Stimulated activated CD4-positive, alpha-beta T cell treated with anti-CD3 and anti-CD28 coated beads, TNF-alpha, amount 100 ng/mL, for 48 hours (primary cell): ENCODE measurements at regions not wholly inside any gene's neighbourhood (a gene's known extent, or its start where the extent isn't known, plus 50 kb on each side); places are given as distances from the start of the nearest gene placed in this dataset.
"Not testable (repeated sequence)": the region's sequence is repeated elsewhere in the genome, so short reads cannot be mapped to it uniquely, and the experiment has no call there.

Source experiments
- DNase-seq, 3 donors: peaks; one replicate each; pipeline ENCODE4 v3.0.0-alpha.2; 2020; ENCODE audit warnings: low read depth in 3 of 3

DNA sequence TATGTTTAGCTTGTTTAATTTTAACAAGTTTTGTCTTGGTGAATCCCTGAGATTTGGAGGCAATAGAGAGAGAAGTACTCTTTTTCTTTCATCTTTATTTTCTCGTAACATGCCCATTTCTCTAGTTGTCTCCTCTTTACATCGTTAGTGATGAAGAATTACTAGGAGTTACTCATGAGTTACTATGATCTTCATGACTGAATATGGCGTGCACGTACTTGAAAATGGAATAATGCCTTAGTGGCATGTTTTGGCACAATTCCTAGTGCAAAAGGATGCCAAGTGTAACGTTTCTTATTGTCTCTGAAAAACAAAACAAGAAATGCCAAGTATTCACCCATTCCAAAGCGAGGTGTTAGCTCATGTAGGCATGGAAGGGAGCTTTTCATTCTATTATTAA is 340.7 kb upstream of the FLRT2 start:
- not testable (repeated sequence) for DNase-seq

DNA sequence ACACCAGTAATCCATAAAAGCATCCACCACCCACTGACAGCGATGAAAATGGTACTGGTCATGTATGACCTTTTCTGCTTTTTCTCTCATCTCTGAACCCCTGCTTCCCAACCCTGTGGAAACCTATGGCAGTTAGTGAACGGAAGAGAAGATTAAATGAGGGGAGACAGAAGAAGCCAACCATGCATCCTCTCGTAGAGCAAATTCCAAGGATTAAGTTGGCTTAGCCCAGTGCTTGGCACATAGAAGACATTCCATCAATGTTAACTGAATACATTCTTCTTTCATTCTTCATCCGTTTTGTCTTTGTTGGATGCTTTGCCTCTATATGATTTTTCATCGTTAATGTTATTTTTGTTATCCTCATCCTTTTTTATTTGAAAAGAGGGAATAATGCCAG is 339.7 kb upstream of the FLRT2 start:
- no peak for DNase-seq

DNA sequence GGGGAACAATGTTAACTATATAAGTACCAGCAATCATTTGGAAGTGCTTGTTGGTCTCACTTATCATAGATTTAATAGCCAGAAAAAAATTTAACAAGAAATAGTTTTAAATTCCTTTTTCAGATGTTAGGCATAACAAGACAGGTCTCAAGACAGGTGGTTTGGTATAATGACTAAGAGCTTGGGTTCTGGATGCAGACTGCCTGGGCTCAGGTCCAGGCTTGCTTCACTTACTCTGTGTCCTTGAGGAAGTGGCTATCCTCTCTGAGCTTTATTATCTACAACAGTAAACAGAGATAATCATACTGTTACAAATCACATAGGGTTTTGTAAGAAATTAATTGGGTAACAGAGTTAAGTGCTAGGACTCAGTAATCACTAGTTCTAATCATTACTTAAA is 338.0 kb upstream of the FLRT2 start:
- no peak for DNase-seq

DNA sequence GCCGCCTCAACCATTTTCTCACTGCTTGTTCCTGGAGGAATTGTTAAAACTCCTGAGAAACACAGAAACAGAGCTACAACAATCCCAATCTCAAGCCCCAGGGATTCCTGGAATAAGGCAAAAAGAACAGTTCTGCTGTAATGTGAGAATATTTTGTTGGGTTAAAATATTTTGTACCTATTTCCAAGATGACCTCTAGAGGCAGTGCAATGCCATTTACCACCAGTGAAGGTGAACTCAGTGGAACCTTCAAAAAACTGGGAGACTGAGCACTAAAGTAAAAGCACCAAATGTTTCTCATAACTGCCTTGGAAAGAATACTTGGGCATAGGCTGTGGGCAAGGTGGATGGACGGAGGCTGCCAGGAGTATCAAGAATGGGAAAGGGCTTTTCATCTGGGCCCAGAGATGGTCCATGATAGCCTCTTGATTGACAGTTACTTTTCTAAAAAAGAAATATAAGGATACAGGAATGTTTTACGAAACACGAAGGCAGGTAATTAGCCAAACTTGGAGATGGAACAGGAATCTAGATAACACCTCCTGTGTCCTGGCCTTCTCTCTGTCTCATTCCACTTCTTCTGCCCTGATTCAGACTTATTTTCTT is 334.0 kb upstream of the FLRT2 start:
- no peak for DNase-seq

DNA sequence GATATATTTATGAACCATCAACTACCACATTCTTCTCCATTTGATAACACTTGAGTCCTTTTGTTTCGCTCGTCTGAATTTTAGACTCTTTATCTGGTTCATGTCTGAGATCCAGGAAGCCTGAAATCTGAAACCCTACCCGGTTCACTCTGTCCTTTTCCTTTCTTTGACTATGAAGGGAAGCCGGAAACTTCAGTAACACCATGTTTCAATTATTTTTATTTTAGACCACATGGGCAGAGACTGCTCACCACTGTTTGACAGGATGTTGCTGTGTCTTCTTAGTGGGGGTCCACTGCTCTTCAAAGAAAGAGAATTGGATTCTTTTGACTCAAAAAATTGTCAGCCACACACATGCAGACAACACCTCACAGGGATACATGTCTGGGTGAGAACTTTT is 331.9 kb upstream of the FLRT2 start:
- DNase-seq: no peak

DNA sequence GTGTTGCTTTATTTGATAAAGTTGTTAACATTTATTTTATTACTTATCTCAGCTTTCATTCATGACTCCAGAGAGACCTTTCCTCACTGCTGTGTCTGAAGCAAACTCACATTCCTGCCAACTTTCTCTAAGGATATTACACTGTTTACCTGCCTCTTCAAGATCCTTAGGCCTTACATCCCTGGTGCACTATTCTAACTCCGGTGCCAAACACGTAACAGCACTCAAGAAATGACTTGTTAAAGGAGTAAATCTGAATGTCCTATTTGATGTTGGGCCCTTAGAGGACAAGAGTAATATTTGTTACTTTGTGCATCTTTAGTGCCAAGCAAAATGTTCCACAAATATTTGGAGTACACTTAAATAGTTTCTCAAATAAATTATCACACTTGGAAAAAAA is 324.1 kb upstream of the FLRT2 start:
- DNase-seq: no peak

DNA sequence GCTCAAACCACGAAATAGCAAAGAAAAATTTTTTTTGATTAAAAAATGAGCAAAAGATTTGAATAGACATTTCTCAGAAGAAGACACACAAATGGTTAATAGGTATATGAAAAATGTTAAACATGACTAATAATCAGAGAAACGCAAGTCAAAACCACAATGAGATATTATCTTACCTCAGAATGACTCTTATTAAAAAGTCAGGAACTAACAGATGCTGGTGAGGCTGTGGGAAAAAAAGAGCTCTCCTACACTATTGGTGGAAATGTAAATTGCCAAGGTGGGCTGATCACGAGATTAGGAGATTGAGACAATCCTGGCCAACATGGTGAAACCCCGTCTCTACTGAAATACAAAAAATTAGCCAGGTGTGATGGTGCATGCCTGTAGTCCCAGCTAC is 315.5 kb upstream of the FLRT2 start:
- DNase-seq: no peak

DNA sequence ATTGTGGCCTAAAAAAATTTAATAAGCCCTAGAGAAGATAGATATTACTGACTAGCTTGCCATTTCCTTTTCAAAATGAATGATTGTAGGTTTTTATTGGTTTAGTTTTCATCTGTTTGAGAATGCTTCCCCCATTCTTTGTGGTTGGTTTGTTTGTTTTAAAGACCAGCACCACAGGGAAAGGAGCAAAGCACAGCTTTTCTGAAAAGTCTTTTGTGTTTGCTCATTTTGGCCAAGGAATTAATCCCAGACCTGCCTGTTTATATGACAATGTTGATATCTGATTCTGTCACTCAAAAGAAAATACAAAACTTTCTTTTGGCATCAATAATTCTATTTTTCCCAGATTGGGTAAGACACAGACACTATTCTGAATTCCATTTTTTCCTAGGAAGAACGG is 312.5 kb upstream of the FLRT2 start:
- no peak for DNase-seq

DNA sequence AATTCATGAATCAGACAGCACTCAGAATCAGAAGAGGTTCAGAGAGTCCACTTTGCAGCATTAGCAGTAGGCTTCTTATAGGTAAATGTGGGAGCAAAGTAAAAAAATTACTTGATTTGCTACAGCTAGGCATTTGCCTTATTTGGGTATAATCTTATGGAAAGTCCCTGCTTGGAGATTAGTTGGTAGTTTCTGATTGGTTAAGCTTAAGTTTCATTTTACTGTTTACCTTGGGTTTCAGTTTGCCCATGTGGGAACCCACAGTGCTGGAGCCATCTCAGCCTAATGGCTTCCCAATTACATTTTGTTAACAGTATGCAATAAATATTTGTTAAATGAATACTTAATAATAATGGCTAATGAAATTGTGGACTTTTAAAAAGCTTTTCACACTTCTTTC is 311.0 kb upstream of the FLRT2 start:
- DNase-seq: no peak

DNA sequence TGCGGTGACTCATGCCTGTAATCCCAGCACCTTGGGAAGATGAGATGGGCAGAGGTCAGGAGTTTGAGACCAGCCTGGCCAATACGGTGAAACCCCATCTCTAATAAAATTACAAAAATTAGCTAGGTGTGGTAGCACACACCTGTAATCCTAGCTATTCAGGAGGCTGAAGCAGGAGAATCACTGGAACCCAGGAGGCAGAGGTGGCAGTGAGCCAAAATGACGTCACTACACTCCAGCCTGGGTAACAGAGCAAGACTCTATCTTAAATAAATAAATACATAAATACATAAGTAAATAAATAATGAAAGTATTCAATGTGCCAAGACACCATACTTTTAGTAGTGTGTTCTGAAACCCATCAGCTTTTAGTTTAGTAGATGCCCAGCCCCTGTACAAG is 308.1 kb upstream of the FLRT2 start:
- DNase-seq: no peak

DNA sequence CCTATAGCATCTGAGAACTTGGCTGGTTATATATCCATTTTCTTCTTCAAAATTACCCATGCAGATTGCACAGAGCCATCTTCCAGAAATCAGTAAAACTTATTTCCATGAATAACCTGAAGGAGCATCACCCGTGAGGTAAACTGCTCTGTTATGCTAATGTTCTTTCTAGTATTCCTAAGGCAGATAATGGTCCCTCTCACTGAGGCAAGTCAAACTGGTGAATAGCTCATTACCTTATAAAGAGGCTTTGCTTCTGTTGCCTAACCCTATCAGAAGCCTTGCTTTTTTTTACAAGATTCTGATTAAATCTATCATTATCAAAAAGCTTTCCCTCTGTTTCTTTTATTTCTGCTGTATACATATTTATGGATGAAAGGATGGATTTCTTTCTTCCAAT is 307.6 kb upstream of the FLRT2 start:
- no peak for DNase-seq

DNA sequence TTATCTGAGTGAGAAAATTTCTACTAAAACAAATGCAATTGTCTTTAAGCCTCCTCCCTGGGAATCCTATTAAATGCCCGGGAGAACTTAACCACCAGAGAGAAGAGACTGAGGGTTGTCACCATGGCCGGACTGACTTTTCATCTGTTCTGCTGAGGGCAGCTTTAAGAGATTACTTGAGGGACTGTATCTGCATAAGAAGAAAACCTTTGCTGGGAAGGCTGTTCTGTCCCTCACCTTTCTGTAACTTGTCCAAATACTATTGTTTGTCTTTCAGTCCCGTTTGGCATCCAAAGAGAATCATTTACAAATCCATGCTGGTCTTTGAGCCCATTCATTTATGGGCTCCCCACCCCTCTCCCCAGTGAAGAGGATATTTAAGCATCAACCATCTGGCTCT is 306.3 kb upstream of the FLRT2 start:
- DNase-seq: no peak

DNA sequence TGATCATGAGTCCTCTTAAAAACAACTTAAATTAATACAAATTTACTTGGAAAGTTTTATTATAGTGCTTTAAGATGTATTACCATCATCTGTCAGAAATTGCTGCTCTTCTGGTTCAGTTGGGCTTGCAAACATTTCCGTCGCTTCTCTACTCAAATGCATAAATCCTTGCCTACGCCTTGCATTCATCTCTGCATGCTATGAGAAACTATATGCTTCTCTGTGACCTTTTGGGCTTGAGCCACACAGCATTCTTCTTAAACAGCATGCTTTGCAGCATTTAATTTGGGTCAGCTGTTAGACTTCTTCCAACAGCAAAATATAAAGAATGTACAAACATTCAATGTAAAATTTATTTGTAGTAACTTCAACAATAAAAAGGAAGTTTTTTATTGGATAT is 305.7 kb upstream of the FLRT2 start:
- no peak for DNase-seq

DNA sequence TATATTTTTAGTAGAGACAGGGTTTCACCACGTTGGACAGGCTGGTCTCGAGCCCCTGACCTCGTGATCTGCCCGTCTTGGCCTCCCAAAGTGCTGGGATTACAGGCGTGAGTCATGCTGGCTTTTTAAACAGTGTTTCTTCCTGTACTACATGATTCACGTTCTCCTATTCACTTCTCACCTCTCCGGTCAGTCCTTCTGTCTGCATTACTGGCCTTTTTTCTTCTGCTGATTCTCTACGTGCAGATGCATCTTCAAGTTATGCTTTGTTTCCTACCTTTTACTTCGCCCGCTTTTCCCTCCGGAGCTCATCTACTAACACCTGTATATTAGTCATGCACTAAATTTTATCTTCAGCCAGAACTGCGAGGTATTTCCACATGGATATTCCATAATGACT is 296.2 kb upstream of the FLRT2 start:
- no peak for DNase-seq

DNA sequence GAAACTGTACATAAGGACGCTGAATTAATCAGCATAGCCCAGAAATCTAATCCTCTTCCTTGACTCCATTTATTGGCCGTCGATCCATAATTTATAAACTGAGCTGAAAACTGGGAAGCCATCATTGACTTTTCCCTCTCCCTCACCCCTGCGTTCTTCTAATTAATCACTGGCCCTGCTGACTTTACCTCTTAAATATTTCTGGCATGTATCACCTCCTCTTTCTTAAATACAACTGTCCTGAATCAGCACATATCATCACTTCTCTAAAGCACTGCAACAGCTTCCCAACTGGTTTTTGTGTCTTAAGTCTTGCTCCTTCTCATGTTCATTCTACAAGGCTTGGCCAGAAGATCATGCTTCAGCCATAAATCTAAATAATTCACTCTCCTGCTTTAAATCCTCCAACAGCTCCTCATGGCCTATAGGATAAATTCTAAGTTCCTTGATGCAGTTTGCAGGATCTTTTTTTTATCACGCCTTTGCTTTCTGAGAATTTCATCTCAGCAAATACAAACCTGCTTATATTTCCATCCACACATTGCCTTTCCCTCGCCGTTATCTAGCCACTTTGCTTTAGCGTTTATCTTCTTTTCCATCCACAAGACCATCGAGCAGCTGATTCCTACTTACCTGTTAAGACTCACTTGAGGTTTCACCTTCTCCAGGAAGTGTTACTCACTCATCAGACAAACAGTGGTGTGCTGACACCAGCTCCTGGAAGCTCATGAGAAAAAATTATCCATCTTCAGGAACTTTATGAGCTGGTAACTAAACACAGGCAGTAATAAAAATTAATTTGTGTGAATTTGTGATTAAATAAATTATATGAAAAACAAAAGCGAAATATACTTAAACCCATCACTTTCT is 295.6 kb upstream of the FLRT2 start:
- DNase-seq: no peak

DNA sequence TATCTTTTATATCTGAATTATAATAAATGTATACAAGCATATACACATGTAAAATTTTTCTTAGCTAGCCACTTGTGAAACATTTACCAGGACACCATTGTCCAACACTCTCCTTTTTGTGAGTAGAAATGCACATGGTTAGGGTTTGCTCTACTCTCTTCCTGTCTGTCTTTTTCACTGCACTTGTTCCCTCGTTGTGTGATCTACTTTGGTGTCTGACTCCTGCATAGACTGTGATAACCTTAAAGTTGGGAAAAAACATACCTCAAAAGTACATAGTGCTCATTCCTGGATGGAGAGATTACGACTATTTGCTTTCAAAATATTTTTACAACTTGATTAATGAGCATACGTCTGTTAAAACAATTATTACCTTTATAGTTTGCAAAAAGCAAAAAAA is 294.1 kb upstream of the FLRT2 start:
- DNase-seq: no peak

DNA sequence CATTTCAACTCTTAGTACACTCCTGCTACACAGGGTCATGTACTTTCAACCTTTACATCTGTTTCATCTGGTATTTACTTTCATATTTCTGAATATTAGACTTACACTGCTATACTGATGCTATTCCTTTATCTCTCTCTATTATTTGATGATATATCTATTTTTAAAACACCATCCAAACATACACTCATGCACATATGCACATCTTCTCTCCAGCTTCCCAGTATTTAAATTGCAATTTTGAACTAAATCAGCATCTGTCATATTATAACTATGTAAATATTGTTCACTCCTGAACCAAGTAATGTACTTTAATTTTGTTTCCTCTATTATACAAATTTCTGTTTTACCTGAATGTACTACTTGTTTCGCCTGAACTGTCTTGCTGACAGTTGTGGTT is 293.6 kb upstream of the FLRT2 start:
- DNase-seq: no peak

DNA sequence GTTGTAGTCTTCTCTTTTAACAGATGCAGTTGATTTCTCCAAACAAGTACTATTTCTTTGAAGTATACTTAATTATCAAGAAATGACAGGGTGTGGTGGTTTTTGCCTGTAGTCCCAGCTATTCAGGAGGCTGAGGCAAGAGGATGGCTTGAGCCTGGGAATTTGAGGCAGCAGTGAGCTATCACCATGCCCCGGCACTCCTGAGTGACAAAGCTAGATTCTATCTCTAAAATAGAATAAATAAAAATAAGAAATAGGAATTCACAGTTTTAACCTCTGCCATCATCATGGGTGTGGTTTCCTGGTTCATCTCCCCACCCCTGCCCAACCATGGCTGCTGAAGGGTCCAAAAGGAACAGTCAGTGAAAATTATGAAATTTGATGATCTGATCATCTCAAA is 290.2 kb upstream of the FLRT2 start:
- DNase-seq: no peak

DNA sequence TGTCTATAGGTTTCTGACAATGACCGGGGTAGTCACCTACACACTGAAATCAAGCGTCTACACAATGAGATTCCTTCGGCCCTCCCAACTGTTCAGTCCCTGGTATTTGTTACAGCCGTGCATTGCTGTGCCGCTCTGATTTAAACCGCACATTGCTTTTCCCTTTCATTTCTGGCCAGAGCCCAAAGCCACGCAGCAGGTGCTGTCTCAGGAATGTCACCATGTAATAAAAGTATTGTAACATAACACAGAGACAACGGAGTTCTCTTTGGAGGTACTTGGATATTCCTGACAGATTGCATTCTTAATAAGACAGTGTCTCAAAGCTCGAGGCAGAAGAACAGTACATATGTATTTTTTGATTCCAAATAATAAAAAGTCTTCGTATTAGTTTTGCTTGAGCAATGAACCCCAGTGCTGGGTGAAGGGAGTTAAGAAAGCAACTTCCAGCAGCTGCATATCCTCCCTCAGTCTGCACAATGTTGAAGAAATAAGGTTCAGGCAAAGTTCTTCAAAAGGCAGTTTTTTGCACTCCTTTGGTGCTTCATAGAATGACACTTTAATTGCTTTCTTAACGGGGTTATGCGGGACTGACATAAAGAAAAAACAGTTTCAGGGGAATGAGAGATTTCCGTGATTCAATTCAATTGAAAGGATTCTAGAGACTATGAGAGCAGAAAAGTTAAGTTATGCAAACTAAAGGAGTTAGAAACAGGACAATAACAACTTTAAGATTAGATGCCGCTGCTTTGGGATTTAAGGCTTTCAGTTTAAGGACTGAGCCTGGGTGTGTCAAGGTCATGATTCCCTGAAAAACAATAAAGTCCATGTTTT is 288.7 kb upstream of the FLRT2 start:
- DNase-seq: no peak

DNA sequence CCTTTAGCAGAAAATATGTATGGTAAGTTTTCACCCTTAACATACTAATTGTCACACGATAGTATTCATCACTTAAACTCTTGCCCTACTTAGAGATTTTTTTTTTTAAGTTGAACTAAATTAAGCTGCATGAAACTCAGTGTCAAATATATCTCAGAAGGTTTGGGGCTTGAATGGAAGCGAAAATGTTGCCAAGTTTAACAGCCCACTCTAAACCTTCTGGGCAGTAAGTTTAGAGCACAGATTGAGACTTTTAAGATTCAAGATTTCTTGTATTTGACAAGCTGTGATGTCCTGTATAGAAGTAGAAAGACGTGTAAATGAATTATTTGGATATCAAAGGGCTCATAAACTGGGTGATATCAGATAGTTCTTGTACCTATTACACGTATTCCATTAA is 287.3 kb upstream of the FLRT2 start:
- DNase-seq: no peak

DNA sequence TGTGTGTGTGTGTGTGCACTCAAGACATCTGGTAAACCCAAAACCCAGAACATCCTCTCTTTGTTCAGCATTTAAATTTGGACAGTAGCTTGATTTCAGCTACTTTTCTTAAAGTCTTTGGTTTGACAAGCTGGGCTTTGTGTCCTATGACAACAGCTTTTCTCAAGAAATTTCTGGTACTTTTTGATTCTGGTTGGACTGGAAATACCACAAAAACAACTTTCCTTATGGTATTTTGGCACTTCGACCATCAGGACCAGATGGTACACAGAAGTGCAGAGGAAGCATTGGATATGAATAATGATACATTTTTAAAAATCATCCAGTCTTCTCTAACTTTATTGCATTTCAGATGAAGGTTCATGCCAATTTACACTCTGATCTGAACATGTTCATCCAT is 286.6 kb upstream of the FLRT2 start:
- no peak for DNase-seq

DNA sequence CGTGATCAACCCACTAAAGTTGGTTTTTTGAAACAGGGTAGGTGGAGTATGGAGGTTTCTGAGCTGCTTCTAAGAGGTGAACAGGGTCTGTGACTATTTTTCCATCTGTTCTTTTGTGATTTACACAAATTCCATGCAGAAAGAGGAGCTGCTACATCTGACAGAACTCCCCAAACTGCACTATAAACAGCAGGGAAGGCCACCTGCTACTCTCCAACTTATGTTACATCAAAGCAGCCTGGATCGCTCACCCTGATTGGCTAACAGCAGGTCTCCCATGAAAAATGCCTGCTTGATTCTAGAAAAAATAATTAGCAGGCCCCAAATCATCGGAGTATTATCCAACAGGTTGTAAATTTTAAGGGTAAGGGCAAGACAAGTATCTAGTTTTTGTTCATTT is 282.9 kb upstream of the FLRT2 start:
- no peak for DNase-seq
